DMS79 treated with DMSO at 0.1 percent for 48 hours (cell line): ENCODE measurements at regions not wholly inside any gene's neighbourhood (a gene's known extent, or its start where the extent isn't known, plus 50 kb on each side); places are given as distances from the start of the nearest gene placed in this dataset.

Experiments used
- DNase-seq: peaks from one replicate; lab custom pipeline; 2025; lab: John Stamatoyannopoulos, UW

GRCh38 chr11:11177156-11177808 is 175.8 kb downstream of the CSNK2A3 start:
- DNase-seq = no peak

GRCh38 chr11:11173316-11174025 is 179.6 kb downstream of the CSNK2A3 start:
- DNase-seq = no peak

- DNase-seq = no peak
Observed at GRCh38 chr11:11171854-11172253, 181.2 kb downstream of the CSNK2A3 start.

DNA sequence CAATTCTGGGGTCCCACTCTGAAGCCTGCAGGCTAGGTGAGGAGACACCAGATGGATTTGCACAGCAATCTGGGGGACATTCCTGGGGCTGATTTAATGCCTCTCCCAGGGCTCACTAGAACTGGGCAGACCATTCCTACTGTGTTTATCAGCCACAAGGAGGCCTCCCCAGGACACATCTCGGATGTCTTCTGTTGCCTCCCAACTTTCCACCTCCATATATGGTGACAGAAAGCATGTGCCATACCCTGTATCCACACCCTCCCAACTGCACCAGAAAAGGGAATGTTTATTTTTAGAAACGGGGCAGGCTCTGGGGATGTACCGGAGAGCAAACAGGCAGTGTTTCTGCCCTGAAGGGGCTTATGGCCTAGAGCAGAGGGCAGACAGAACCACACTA is 181.8 kb downstream of the CSNK2A3 start:
- DNase-seq = no peak

- no peak for DNase-seq
Observed at GRCh38 chr11:11170352-11171084, 182.5 kb downstream of the CSNK2A3 start.

DNA sequence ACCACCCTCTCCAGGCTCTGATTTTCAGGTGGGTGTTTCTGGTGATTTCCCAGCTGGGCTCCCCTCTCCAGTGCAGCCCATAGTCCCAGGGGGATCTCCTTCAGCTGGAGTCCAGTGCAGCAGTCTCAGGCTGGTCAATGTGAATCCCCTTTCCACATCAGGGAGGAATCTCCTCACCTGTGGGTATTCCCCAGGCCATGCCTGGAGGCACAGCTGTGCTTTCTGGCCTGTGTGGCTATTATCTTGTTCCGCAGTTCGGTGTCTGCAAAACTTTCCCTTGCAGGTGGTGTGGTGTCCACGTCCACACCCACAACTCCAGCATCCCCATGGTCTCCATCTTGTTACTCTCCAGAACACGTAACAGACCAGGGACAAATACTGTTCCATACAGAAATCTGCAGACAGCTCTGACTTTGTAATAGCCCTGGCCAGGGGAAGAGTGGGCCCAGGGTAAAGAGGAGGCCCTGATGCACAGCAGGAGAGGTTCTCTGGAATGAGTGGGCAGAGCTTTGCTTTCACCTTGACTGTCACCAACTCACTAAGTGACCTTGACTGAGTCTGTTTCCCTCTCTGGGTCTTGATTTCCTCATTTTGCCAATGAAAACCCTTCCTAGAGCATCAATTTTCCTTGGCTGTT is 183.2 kb downstream of the CSNK2A3 start:
- no peak for DNase-seq

- no peak for DNase-seq
Observed at GRCh38 chr11:11167806-11168205, 185.2 kb downstream of the CSNK2A3 start.

GRCh38 chr11:11164334-11164690 is 188.7 kb downstream of the CSNK2A3 start:
- no peak for DNase-seq

- no peak for DNase-seq
Observed at GRCh38 chr11:11163669-11164333, 189.2 kb downstream of the CSNK2A3 start.

GRCh38 chr11:11163236-11163635 is 189.8 kb downstream of the CSNK2A3 start:
- DNase-seq = no peak

DNA sequence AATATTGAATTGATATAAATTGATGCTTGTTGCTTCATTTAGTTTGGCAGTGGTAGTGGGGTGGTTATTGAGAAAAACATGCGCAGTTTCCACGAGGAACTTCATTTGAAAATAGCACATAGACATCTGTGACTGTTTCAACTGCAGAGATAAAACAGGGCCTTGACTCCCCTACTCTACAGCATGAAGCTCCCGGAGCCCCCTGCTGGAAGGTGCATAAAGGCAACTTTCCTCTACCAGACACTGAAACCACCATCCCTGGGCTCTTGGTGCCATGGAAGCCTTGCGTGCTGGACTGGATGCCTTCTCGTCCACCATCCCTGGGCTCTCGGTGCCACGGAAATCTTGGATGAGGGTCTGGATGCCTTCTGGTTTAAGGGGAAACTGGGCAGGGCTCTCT is 195.9 kb downstream of the CSNK2A3 start:
- no peak for DNase-seq

- no peak for DNase-seq
Observed at GRCh38 chr11:11155962-11156815, 196.9 kb downstream of the CSNK2A3 start.

DNA sequence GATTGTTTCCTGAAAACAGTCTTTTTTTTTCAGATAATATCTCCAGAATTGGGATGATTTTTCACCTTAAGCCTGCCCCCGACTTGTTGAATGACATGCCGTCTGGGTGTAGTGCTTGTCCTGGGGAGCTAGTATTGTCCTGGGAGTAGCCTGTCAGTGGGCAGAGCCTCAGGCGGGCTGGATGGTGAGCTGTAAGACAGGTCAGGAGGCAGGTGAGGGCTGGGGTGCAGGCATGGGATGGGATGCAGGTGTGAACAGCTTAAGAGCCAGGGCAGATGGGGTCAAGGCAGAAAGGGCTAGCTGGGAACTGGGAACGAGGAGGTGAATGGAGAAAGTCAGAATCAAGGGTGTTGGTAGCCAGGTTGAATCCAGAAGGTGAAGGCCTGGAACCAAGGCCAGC is 200.2 kb downstream of the CSNK2A3 start:
- DNase-seq = no peak

GRCh38 chr11:11149671-11150459 is 203.2 kb downstream of the CSNK2A3 start:
- DNase-seq = no peak

DNA sequence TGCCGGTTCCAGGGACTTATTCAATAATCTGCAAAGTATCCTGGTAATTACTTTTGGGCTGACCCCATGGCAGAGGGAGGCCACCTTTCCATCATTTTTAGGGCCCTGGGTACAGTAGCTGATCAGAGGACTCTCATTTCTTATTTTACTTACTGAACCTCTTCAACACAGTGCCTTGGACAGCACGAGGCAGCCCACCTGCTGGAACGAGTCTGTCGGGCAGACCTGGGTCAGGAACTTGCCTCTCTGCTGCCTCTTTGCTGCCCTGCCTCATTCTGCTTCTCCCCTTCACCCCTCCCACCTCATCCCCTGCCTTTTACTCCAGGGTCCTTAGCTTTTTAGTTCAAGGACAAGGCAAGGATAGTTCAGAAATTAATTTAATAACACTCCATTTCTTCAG is 204.5 kb downstream of the CSNK2A3 start:
- no peak for DNase-seq

DNA sequence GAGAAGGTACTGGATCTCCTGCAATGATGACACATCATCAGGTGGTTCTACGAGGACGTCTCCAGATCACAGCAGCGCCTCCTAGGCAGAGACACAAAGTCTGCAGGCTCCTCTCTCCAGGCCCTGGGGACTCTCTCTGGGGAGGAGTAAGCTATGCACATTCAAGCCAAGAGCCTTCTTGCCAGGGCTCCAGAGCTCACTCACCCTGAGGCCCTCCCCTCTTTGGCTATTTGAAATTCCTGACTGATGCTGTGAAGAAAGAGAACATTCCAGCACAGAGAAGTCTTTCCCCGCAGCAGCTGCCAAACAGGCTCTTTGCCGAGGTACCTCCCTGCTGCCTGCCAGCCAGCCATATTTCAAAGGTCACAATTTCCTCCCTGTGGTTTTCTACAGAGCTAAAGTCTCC is 204.9 kb downstream of the CSNK2A3 start:
- DNase-seq = no peak

GRCh38 chr11:11146830-11147229 is 206.2 kb downstream of the CSNK2A3 start:
- DNase-seq = no peak

GRCh38 chr11:11143849-11144248 is 209.2 kb downstream of the CSNK2A3 start:
- DNase-seq = no peak

DNA sequence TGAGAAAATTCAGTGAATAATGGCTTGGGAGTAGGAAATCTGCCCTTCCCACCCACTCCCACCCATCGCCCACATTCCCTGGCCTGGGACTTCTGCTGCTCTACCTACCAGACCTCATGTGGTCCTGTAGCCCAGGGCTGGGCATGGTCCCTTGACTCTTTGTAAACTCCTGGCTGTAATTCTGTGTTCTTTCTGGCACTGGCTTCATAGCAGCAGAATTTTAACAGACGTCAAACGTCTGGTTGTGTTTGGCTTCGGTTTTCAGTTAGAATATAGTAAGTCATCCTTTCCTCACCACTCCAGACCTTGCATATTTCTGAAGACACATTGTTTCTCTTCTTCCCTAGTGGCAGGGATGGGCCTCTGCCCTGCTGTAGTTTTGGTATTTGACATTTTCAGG is 210.6 kb downstream of the CSNK2A3 start:
- no peak for DNase-seq

- DNase-seq = no peak
Observed at GRCh38 chr11:11141065-11141464, 212.0 kb downstream of the CSNK2A3 start.
